GM18867 (cell line): ENCODE measurements at regions not wholly inside any gene's neighbourhood (a gene's known extent, or its start where the extent isn't known, plus 50 kb on each side); places are given as distances from the start of the nearest gene placed in this dataset.
"Not testable (repeated sequence)": the region's sequence is repeated elsewhere in the genome, so short reads cannot be mapped to it uniquely, and the experiment has no call there.

ENCODE experiments used
- ATAC-seq: cut with Tn5 transposase; IDR thresholded peaks from one replicate; pipeline ENCODE4 v1.9.1; 2021; ENCODE audit warnings: mild to moderate bottlenecking, moderate library complexity; ENCODE audit not compliant: unreplicated experiment

- ATAC-seq, result no peak
Measured at GRCh38 chr3:75305901-75306300, 358.2 kb upstream of the FRG2C start.

- not testable (repeated sequence) for ATAC-seq
Measured at GRCh38 chr3:75311306-75311705, 352.8 kb upstream of the FRG2C start.

GRCh38 chr3:75312469-75312868, 351.7 kb upstream of the FRG2C start:
- not testable (repeated sequence) for ATAC-seq

- ATAC-seq, result not testable (repeated sequence)
Measured at GRCh38 chr3:75319776-75320175, 344.4 kb upstream of the FRG2C start.

GRCh38 chr3:75320369-75320768, 343.8 kb upstream of the FRG2C start:
- ATAC-seq, result no peak

GRCh38 chr3:75321060-75321459, 343.1 kb upstream of the FRG2C start:
- ATAC-seq, result no peak

GRCh38 chr3:75323936-75324335, 340.2 kb upstream of the FRG2C start:
- not testable (repeated sequence) for ATAC-seq

GRCh38 chr3:75325716-75326115, 338.4 kb upstream of the FRG2C start:
- ATAC-seq, result no peak

GRCh38 chr3:75327453-75327852, 336.7 kb upstream of the FRG2C start:
- ATAC-seq, result no peak

- ATAC-seq, result no peak
Measured at GRCh38 chr3:75329476-75330097, 334.5 kb upstream of the FRG2C start.

GRCh38 chr3:75330446-75330845, 333.7 kb upstream of the FRG2C start:
- ATAC-seq, result not testable (repeated sequence)

GRCh38 chr3:75332090-75332489, 332.0 kb upstream of the FRG2C start:
- ATAC-seq, result not testable (repeated sequence)

GRCh38 chr3:75332794-75333193, 331.3 kb upstream of the FRG2C start:
- no peak for ATAC-seq

- ATAC-seq, result no peak
Measured at GRCh38 chr3:75334299-75334698, 329.8 kb upstream of the FRG2C start.

- no peak for ATAC-seq
Measured at GRCh38 chr3:75337226-75337900, 326.8 kb upstream of the FRG2C start.

- peak; percentile 58 for ATAC-seq
Measured at GRCh38 chr3:75338342-75338741, 325.8 kb upstream of the FRG2C start.

- no peak for ATAC-seq
Measured at GRCh38 chr3:75341324-75342067, 322.6 kb upstream of the FRG2C start.

- no peak for ATAC-seq
Measured at GRCh38 chr3:75342425-75342824, 321.7 kb upstream of the FRG2C start.

GRCh38 chr3:75350536-75350935, 313.6 kb upstream of the FRG2C start:
- not testable (repeated sequence) for ATAC-seq

- not testable (repeated sequence) for ATAC-seq
Measured at GRCh38 chr3:75362086-75362784, 301.9 kb upstream of the FRG2C start.

GRCh38 chr3:75372964-75373363, 291.2 kb upstream of the FRG2C start:
- not testable (repeated sequence) for ATAC-seq
